Gastroesophageal sphincter (tissue), 4 donors: ENCODE measurements at regions not wholly inside any gene's neighbourhood (a gene's known extent, or its start where the extent isn't known, plus 50 kb on each side); places are given as distances from the start of the nearest gene placed in this dataset.

Experiments
- ATAC-seq: fragments of 150-250 bp; one replicate; pipeline ENCODE4 v1.9.1; 2016; ENCODE audit warnings: mild to moderate bottlenecking, moderate library complexity
- H3K27ac ChIP-seq, 4 donors: fragments of 200-600 bp; sonication (generic) in 3 of 4; 1 replicate in 3 of 4; 2 replicates in 1 of 4; pipeline ENCODE4 v1.5.1; 2016 to 2019
- H3K27me3 ChIP-seq: fragments of 200-600 bp; sonication (generic); one replicate; pipeline ENCODE4 v1.5.1; 2019
- H3K36me3 ChIP-seq, 2 donors: fragments of 200-600 bp; sonication (generic); one replicate each; pipeline ENCODE4 v1.5.1; 2019; ENCODE audit warnings: control low read depth in 1 of 2
- H3K4me1 ChIP-seq, 3 donors: fragments of 200-600 bp; sonication (generic); 1 replicate in 2 of 3; 2 replicates in 1 of 3; pipeline ENCODE4 v1.5.1; 2016 to 2019; ENCODE audit warnings: control low read depth in 2 of 3
- H3K4me3 ChIP-seq, 2 donors: fragments of 200-600 bp; sonication (generic); one replicate each; pipeline ENCODE4 v1.5.1; 2019; ENCODE audit warnings: mild to moderate bottlenecking in 1 of 2, moderate library complexity in 1 of 2
- H3K9me3 ChIP-seq, 3 donors: fragments of 200-600 bp; sonication (generic); one replicate each; pipeline ENCODE4 v1.5.1; 2017 to 2019; ENCODE audit warnings: control low read depth in 2 of 3
- CTCF ChIP-seq, 4 experiments: fragments of 200-600 bp in 2 of 4; fragments of 450-650 bp in 2 of 4; sonication (generic) in 1 of 4; IDR thresholded peaks; one replicate each; pipeline ENCODE4 v1.5.1; 2017 to 2019; ENCODE audit warnings: antibody characterized with exemption in 4 of 4, mild to moderate bottlenecking in 2 of 4, moderate library complexity in 2 of 4
- EP300 ChIP-seq: sonication (generic); formaldehyde crosslinking; IDR thresholded peaks from one replicate; pipeline ENCODE4 v1.6.1; 2017; ENCODE audit warnings: antibody characterized with exemption, mild to moderate bottlenecking
- POLR2A ChIP-seq, 2 donors: fragments of 450-650 bp; IDR thresholded peaks; one replicate each; pipeline ENCODE4 v1.6.1; 2017; ENCODE audit warnings: antibody characterized with exemption in 2 of 2, mild to moderate bottlenecking in 2 of 2, moderate library complexity in 1 of 2
- POLR2AphosphoS5 ChIP-seq: sonication (generic); formaldehyde crosslinking; IDR thresholded peaks from one replicate; pipeline ENCODE4 v1.6.1; 2017; ENCODE audit warnings: antibody characterized with exemption
- WGBS, 2 donors: methylation state at CpG; one replicate each; pipeline ENCODE4 v1.1.5; 2018; ENCODE audit warnings: low coverage in 1 of 2; 5-methylcytosine and 5-hydroxymethylcytosine counted together

- ATAC-seq = no peak
- Histone ChIP-seq H3K27ac (no peak overlapping the region), H3K9me3 (no peaks in the 10 kb centered on the region), H3K36me3 (no peaks in the 10 kb centered on the region), H3K4me1 (peaks cover 0 to 17% (median 0%) of the 10 kb centered on the region in 3 donors), H3K27me3 (no peaks in the 10 kb centered on the region), H3K4me3 (no peak overlapping the region)
- 90 to 94% methylated on average over 11 to 13 of the region's 13 CpGs for WGBS, 2 donors
- TF ChIP-seq POLR2AphosphoS5 (no peak), EP300 (no peak), CTCF (IDR thresholded peaks at IDR 0.05) (no peak), POLR2A (IDR thresholded peaks at IDR 0.05) (no peak)
These were observed 50.9 kb downstream of the TNP1 start for GRCh38 chr2:216808805-216809425.

GRCh38 chr2:216807857-216808272 is 52.0 kb downstream of the TNP1 start:
- 56 to 71% methylated on average over 3 to 6 of the region's 7 CpGs for WGBS, 2 donors
- Histone ChIP-seq H3K27me3 (no peaks in the 10 kb centered on the region), H3K27ac (no peak overlapping the region), H3K36me3 (no peaks in the 10 kb centered on the region), H3K4me1 (peaks cover 0 to 17% (median 0%) of the 10 kb centered on the region in 3 donors), H3K9me3 (no peaks in the 10 kb centered on the region), H3K4me3 (no peak overlapping the region)
- no peak for TF ChIP-seq POLR2A (IDR thresholded peaks at IDR 0.05)
- no peak for TF ChIP-seq CTCF (IDR thresholded peaks at IDR 0.05)
- no peak for TF ChIP-seq POLR2AphosphoS5
- TF ChIP-seq EP300 = no peak
- ATAC-seq = no peak

GRCh38 chr2:216804357-216805350 is 55.2 kb downstream of the TNP1 start:
- Histone ChIP-seq H3K27me3 (no peaks in the 10 kb centered on the region), H3K9me3 (no peaks in the 10 kb centered on the region), H3K36me3 (no peaks in the 10 kb centered on the region), H3K4me1 (peaks cover 0 to 40% (median 2%) of the 10 kb centered on the region in 3 donors), H3K4me3 (no peak overlapping the region), H3K27ac (peak overlapping the region in 1 of 4 donors; percentile 43)
- TF ChIP-seq EP300 (no peak), CTCF (IDR thresholded peaks at IDR 0.05) (no peak), POLR2A (IDR thresholded peaks at IDR 0.05) (no peak), POLR2AphosphoS5 (no peak)
- WGBS, 2 donors = 80 to 88% methylated on average over 8 of the region's 10 CpGs
- ATAC-seq = peak; percentile 86

- peaks cover 0 to 39% (median 2%) of the 10 kb centered on the region in 3 donors for H3K4me1 ChIP-seq
- no peak for ATAC-seq
- TF ChIP-seq CTCF (IDR thresholded peaks at IDR 0.05) = no peak
- no peak for TF ChIP-seq EP300
- TF ChIP-seq POLR2A (IDR thresholded peaks at IDR 0.05) = no peak
- TF ChIP-seq POLR2AphosphoS5 = no peak
- no peak overlapping the region for H3K4me3 ChIP-seq
- H3K27ac ChIP-seq = peak overlapping the region in 1 of 4 donors; percentile 43
- H3K36me3 ChIP-seq = no peaks in the 10 kb centered on the region
- no peaks in the 10 kb centered on the region for H3K9me3 ChIP-seq
- H3K27me3 ChIP-seq = no peaks in the 10 kb centered on the region
- 40 to 66% methylated on average over 2 to 8 of the region's 13 CpGs for WGBS, 2 donors
These were observed 56.1 kb downstream of the TNP1 start for GRCh38 chr2:216803791-216804190.
